GM12873 (cell line): ENCODE measurements at regions not wholly inside any gene's neighbourhood (a gene's known extent, or its start where the extent isn't known, plus 50 kb on each side); places are given as distances from the start of the nearest gene placed in this dataset.

Experiments
- CTCF ChIP-seq: IDR thresholded peaks from 2 replicates; pipeline ENCODE4 v1.5.1; 2012; ENCODE audit warnings: low read depth, mild to moderate bottlenecking, moderate library complexity, low read length, control low read depth; ENCODE audit not compliant: insufficient read depth; ENCODE audit errors: missing control alignments

GRCh38 chr1:106121728-106122127 is 934.7 kb upstream of the PRMT6 start:
- no peak for TF ChIP-seq CTCF

- no peak for TF ChIP-seq CTCF
These were observed 921.9 kb upstream of the PRMT6 start for GRCh38 chr1:106134561-106134960.

- no peak for TF ChIP-seq CTCF
These were observed 883.4 kb upstream of the PRMT6 start for GRCh38 chr1:106173101-106173500.

GRCh38 chr1:106178791-106179190 is 877.7 kb upstream of the PRMT6 start:
- no peak for TF ChIP-seq CTCF

GRCh38 chr1:106181866-106182265 is 874.6 kb upstream of the PRMT6 start:
- no peak for TF ChIP-seq CTCF

- TF ChIP-seq CTCF = no peak
These were observed 871.4 kb upstream of the PRMT6 start for GRCh38 chr1:106185089-106185488.

GRCh38 chr1:106189780-106190179 is 866.7 kb upstream of the PRMT6 start:
- TF ChIP-seq CTCF = no peak
